NK-92 (cell line): ENCODE measurements at regions not wholly inside any gene's neighbourhood (a gene's known extent, or its start where the extent isn't known, plus 50 kb on each side); places are given as distances from the start of the nearest gene placed in this dataset.
"Not testable (repeated sequence)": the region's sequence is repeated elsewhere in the genome, so short reads cannot be mapped to it uniquely, and the experiment has no call there.

ENCODE experiments used
- DNase-seq: peaks from one replicate; lab custom pipeline; 2025; ENCODE audit not compliant: unreplicated experiment; lab: John Stamatoyannopoulos, UW

DNA sequence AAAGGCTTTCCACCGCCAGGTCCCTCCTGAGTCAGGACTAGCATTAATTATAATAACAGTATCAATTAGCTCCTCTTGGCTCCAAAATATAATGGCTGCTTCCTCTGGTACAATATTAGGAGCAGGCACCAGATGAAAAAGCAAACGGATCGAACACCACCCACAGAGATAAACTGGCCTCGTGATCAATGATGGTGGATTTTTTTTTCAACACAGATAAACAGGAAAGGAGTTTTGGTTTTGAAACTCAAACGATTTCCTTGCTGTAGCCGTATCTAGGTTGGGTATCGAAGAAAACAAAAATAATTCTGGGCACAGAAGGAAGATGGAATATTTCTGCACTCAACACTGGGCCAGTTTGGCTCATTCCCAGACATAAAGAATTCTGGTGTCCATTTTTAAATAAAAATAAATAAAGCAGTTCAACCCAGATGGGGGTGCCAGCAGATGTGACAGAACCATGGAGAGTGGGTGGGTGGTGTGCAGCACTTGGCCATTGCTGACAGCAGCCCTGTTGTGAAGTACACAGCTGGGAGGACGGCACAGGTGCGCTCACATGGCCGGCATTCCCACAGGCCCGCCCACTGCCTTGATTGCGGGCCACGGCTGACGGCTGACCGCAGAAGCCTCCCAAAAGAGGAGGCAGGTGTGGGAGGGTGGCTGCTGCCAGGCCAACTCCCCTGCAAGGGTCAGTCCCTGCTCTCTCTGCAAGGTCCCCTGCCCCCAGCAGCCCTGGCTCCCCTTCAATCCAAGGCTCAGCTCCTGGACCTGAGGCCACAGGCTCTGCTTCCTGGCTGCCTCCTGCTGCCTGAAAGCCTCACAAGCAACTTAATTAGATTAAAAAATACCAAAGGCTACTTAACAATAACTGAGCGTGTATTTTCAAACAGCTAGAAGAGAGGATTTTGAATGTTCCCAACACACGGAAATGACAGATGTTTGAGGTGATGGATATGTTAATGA, 351.9 kb upstream of the ID2 start:
- no peak for DNase-seq

DNA sequence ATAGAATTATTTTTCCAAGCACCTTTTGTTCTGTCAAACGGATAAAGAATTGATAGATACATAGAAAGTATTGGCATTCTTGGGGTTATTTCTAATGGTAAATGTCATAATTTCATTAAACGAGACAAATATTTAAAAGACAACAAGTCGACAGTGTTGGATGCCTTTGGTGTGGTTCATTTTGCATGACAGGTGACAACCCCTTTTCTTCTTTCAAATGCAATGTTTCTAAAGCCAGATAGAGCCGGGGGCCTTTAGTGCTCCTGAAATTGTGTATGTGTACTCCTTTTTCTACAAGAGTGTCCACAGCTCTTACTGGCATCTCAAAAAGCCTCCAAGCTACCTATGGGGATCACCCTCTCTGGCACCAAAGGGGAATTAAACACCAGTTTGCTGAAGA, 350.8 kb upstream of the ID2 start:
- no peak for DNase-seq

DNA sequence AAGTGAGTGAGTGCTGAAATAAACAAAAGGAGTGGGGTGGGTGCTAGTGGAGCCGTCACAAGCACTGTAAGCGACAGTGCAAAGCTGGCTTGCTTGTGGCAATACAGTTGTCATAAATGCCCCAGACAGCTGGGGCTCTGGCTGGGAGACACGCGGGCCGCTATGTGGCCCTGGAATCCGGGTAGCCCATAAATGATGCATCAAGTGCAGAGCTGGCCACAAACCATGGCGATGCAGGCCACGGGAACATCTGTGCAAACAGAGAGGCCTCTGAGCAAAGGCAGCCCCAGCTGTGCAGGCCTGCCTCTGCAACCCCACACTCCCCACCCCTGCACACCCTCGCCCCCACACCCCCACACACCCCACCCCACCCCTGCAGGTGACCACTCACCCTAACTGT, 349.2 kb upstream of the ID2 start:
- no peak for DNase-seq

DNA sequence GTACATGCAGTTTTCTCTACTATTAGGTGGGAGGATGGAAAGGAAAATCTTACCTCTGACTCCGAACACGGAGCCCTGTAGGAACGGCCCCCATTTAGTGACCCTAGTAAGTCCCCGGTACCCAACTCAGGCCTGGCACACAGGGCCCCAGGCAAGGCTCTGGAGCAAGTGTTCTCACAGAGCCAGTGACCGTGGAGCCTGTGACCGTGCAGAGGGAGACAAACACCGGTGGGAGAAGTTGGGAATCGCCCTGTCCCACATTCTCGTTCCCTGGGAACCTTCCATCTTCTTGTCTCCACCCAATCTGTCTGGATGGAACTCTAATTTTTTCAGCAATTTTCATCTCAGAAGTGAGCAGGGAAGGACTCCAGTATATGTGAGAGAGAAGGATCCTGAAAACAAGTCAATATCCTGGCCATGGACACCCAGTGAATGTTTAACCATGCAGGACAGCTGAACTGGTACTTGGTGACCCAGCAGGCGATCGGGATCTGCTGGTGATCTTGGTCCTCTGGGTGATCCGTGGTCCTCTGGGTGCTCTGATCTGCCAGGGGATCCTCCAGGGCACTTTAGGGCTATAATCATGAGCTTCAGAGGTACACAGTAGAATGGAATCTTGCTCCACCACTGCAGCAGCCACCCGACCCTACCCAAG, 348.6 kb upstream of the ID2 start:
- DNase-seq = no peak

DNA sequence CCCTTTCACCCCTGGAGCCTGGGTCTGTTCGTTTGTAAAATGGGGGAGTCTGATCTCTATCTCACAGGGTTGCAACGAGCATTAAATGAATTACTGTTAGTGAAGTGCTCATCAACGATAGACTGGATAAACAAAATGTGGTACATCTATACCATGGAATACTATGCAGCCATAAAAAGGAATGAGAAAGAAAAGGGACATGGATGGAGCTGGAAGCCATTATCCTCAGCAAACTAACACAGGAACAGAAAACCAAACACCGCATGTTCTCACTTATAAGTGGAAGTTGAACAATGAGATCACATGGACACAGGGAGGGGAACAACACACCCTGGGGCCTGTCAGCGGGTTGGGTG, 348.0 kb upstream of the ID2 start:
- not testable (repeated sequence) for DNase-seq

DNA sequence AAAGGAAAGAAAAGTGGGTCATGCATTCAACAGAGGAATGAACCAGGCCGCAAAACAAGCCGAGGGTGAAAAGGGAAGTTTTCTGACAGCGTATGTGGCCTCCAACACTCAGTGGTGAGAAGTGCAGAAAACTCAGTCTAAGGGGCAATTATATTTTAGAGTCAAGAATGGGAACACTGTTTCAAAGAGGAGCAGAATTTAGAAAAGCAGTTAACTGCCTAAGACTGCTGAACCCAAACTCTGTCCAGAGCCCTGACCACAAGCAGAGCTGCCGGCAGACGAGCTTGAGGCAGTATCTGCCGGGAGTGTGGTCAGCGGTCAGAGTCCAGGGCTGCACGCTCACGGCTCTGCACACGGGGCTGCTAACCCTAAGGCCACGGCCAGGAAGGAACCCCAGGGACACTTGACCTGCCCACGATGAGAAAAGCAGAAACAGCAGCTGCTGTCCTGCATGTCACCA, 347.0 kb upstream of the ID2 start:
- DNase-seq = no peak

DNA sequence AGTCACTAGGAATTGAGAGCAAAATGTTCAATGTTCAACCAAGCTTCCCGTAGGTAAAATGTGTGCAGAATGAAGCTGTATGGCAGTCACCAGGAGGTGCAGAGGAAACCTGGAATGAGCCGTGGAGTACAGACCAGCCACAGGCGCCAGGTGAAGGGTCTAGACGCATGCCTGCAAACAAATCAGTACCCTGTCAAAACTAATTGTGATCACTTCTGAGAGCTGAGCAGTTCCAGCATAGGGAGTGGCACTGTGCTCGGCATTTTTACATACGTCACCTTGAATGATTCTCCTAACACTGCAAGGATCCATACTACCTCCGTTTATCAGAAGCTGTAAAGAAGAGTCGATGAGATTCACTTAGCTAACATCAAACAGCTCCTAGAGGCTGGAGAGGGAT, 346.1 kb upstream of the ID2 start:
- no peak for DNase-seq

DNA sequence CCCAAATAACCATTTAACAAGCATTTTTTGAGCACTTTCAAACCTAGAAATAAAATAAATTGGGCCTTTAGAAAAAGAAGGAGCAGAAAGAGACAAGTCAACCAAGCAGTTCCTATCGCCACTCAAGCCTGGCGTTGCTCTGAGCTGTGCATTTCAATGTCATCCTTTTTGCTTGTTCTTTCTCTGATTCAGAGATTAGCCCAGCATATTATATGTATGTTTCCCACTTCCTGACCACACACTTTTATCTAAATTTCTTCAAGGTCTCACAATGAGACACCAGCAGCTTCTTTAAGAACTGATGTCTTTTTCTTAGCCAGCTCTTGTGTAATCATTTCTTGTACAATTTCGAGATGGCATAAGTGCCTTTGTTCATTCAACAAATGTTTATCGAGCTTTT, 344.5 kb upstream of the ID2 start:
- DNase-seq = no peak

DNA sequence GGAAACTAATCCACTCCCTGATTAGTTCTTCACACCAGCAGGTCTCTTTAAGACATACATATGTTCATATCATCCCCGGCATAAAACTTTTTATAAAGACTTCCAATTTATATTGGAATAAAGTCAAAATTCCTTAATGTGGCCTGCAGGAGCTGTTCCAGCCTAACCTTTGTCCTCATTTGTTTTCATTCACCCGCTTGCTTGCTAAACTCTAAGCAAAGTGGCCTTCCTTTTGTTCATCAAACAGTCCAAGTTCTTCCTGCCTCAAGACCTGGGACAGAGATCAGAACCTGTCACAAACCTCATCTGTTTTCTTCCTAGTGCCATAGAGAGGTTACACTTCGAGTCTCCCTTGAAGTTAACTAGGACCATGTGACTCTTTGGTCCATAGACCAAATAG, 339.4 kb upstream of the ID2 start:
- DNase-seq = no peak

DNA sequence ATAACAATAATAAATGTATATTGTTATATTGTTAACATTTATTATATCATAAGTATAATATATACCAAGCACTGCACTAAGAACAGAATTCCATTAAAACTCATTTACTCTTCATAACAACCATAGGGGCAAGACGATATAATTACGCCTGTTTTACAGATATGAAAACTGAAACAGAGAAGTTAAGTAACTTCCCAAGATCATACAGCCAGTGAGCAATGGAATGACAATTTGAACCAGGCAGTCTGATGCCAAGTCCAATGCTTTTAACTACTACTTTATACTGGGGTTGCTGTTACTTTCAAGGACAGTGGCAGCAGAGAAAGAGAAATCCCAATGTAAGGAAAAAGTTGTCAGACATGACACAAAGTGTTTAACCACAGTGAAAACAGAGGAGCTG, 338.8 kb upstream of the ID2 start:
- DNase-seq = no peak

DNA sequence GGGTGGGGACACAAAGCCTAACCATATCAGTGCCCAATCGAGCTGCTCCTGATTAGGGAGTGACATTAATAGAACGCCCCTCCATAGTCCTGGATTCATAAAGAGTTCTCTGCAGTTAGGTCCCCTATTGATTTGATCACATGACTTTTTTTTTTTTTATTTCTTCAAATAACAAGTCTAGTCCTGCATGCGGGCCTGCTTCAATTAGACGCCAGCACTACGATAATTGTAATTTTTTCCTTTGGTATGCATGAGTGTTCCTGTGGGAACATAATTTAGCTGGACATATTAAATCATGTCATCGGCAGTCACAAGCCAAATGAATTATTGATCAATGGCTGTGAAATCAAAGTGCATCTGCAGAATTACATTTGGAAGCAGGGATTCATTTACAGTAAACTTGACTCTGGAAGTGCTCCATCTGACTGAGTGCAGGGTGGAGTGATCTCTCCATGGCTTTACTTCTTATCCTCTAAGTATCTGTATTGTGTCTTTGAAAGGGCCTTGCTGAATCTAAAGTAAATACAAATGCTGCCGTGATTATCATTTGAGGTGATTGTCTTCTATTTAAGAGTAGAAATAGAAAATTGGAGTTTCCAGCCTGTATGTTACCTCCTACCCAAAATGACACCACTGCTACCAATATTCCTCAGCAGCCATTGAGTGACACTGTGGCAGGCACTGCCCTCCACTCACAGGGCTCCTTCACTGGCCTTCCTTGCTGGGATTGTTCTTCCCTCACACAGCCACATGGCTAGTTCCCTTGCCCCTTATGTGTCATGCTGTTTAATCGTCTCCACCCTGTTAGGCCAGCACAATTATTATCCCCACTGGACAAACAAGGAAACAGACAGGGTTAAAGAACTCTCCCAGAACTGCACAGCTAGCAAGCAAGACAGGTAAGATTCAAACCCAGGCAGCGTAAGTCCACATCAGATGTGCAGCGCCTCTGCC, 337.4 kb upstream of the ID2 start:
- DNase-seq = no peak

DNA sequence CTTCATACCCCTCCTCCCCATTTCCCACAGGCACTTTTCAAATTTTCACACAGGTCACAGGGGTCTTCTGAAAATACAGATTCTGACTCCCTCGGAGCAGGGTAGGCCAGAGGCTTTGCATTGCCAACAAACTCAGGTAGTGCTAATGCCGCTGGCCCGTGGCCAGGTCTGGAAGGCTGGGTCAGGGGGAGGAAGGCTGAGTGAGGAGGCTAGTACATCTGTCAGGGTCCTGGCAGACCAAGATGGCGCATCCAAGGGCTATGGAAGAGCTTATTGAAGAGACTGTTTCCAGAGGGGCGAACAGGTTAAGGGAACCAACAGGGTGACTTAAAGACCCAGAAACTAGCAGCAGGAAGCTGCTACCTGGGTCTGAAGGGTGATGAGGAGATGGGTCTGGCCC, 336.7 kb upstream of the ID2 start:
- no peak for DNase-seq

DNA sequence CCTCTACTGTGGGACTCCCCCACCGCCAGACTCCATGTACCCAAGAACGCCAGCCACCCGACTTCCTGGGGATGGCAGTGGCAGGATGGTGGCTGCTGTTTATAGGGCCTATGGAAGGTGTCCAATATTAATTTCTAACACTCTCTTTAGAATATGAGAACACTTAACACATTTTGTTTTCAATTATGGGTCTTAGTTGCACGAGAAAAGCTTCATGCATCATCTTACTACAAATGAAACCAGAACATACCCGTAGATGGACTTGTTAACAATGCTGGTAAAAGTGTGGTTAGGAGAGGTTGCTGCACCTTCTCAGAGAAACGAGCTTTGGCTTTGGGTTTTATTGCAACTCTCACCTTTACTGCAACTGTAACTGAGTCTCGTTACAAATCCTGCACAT, 335.6 kb upstream of the ID2 start:
- DNase-seq = no peak

DNA sequence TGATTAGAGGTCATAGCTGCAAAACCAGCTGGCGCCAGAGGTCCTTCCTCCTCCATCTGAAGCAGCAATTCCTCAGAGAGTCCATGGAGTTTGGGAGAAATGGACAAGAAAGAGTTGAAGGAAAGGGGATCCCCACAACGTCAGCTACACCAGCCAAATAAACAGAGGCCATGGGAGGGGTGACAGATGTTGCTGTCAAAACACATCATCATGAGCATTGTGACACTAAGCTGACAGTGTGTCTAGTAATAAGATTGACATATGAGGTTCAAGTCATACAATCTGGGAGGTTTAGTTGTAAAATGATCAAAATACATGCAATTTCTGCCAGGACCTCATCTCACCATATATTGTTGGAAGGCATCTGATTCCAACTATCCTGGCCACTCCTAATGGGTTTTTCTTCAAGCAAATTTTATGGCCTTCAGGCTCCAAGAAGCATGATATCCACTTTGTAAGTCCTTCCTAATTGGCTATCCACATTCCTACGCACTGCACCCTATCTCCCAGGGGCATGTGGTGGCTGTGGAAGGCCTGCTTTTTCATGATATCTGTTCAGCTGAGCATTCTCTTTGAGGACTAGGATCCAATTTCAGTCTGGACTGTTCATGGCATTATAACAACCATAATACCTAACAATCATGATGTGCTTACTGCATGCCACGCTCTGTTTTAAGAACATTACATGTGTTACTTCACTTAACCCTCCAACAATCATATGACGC, 335.0 kb upstream of the ID2 start:
- DNase-seq = no peak

DNA sequence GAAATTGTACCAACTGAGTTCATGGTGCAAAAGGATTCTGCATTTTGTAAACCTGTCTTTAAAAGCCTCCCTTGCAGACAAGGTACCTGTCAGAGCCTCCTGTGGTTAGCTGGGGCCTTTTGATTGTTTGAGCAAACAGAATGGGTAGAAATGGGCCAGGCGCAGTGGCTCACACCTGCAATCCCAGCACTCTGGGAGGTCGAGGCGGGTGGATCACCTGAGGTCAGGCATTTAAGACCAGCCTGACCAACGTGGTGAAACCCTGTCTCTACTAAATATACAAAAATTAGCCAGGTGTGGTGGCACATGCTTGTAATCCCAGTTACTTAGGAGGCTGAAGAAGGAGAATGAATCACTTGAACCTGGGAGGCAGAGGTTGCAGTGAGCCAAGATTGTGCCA, 332.9 kb upstream of the ID2 start:
- DNase-seq = not testable (repeated sequence)

DNA sequence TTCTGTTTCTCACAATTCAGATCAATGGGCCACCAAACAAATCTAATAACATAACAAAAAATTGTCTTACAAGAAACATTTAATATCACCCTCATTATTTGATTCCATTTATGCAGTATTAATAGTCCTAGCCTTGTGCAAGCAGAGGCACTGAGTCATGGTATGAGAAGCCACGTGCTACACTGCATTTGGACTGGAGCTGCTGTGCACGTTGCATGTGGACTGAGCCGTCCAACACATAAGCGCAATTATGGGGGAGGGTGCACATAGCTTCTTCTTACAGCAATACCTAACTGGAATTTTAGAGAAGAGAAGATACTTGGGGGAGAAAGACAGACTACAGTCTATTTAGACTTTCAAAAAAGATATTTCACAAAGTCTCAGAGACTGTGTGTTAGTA, 329.6 kb upstream of the ID2 start:
- no peak for DNase-seq

DNA sequence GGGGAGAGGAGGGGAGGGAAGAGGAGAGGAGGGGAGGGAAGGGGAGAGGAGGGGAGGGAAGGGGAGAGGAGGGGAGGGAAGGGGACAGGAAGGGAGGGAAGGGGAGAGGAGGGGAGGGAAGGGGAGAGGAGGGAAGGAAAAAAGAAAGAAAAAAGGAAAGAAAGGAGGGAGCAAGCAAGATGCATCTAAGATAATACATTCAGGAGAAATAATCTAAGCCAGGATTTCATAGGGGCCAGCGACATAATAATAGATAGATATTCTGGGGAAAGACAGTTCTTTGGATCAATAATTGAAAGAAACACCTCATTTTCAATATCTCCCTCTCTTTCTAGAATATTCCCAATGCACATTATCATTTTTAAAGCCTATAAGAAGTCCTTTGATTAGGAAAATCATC, 328.9 kb upstream of the ID2 start:
- no peak for DNase-seq

DNA sequence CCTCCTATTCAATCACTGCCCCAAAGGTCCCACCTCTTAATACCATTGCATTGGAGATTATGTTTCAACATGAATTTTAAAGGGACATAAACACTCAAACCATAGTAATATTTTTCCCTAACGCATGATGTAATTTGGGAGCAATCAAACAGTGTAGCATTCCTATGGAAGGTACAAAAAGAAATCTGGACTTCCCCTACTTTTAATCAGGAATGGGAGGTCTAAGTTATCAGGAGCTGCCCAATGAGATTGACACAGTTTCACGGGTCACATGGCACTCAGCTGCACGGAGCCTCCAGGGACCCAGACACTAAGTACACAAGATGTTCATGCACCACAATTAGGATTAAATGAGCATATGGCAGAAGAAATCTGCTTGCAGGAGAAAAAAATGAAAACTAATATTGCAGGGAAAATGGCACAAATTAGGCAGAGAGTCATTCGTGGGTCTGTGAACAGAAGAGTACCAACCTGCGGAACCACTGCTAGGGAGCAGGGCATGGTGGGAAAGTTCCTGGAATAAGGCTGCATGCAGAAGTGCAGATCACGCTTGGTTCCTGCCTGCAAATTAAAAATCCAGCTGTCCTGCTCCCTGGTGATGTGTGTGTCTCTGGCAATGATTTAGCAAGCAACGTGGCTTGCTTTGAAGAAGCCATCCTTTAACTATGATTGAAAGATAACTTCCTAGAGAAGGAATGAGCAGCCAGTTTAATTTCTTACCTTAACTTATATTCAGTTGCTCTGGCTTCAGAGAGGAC, 326.6 kb upstream of the ID2 start:
- DNase-seq = no peak

DNA sequence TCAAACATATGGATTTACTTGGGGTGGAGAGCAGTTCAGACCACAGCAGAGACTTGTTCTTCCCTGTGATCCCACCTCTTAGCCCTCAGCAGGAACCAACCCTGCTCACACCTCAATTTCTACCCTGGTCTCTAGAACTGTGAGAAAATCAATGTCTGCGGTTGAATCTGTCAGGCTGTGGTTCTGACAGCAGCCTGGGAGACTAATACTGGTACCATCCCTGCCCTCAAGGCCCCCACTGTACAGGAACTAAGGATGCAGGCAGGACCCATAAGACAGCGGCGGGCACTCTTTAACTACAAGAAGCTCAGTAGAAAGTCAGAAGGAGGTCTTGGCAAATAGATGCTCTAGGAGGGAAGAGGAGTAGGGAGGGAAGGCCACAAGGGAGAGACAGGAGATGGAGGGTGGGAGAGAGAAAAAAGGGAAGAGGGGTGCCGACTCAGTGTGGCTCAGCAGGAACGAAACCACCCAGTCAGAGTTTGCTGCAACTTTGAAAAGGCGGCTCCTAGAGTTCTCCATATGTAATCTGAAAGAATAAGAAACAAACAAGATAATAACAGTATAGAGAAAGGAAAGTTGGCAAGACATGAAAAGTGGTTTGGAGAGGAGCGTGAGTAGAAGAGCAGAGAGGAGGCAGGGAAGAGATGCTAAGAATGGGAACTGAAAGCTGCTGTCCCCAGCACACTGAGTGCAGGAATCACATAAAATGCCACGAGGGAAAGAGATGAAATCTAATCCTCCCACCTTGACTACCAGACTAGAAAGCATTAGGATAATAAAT, 323.9 kb upstream of the ID2 start:
- DNase-seq = no peak
